Stimulated activated CD4-positive, alpha-beta T cell treated with anti-CD3 and anti-CD28 coated beads, Interleukin-4, amount 100 ng/mL, for 1 hour (primary cell): ENCODE measurements at regions not wholly inside any gene's neighbourhood (a gene's known extent, or its start where the extent isn't known, plus 50 kb on each side); places are given as distances from the start of the nearest gene placed in this dataset.
"Not testable (repeated sequence)": the region's sequence is repeated elsewhere in the genome, so short reads cannot be mapped to it uniquely, and the experiment has no call there.

Experiments used
- DNase-seq: peaks from one replicate; pipeline ENCODE4 v3.0.0-alpha.2; 2020

- peak; percentile 10 for DNase-seq
These were observed 66.3 kb downstream of the FAM72C start for GRCh38 chr1:143905214-143906179.

- not testable (repeated sequence) for DNase-seq
These were observed 67.2 kb downstream of the FAM72C start for GRCh38 chr1:143904622-143904979.

- not testable (repeated sequence) for DNase-seq
These were observed 67.7 kb downstream of the FAM72C start for GRCh38 chr1:143903899-143904621.

GRCh38 chr1:143896377-143896776 is 75.4 kb downstream of the FAM72C start:
- not testable (repeated sequence) for DNase-seq

GRCh38 chr1:143884932-143885574 is 86.7 kb downstream of the FAM72C start:
- peak; percentile 66 for DNase-seq

GRCh38 chr1:143884532-143884931 is 87.3 kb downstream of the FAM72C start:
- DNase-seq = peak; percentile 49

GRCh38 chr1:143879757-143880536 is 91.8 kb downstream of the FAM72C start:
- not testable (repeated sequence) for DNase-seq

- not testable (repeated sequence) for DNase-seq
These were observed 95.8 kb downstream of the FAM72C start for GRCh38 chr1:143875947-143876346.

GRCh38 chr1:143874625-143875024 is 97.2 kb downstream of the FAM72C start:
- not testable (repeated sequence) for DNase-seq

- DNase-seq = not testable (repeated sequence)
These were observed 98.1 kb downstream of the FAM72C start for GRCh38 chr1:143873650-143874049.

GRCh38 chr1:143870388-143870787 is 101.4 kb downstream of the FAM72C start:
- not testable (repeated sequence) for DNase-seq

- not testable (repeated sequence) for DNase-seq
These were observed 104.1 kb downstream of the FAM72C start for GRCh38 chr1:143867590-143868220.

- DNase-seq = not testable (repeated sequence)
These were observed 107.8 kb downstream of the FAM72C start for GRCh38 chr1:143863901-143864520.

GRCh38 chr1:143862722-143863121 is 109.1 kb downstream of the FAM72C start:
- not testable (repeated sequence) for DNase-seq

- DNase-seq = not testable (repeated sequence)
These were observed 110.5 kb downstream of the FAM72C start for GRCh38 chr1:143861306-143861705.

- DNase-seq = not testable (repeated sequence)
These were observed 115.9 kb downstream of the FAM72C start for GRCh38 chr1:143855867-143856266.

- DNase-seq = not testable (repeated sequence)
These were observed 117.7 kb downstream of the FAM72C start for GRCh38 chr1:143854069-143854468.

GRCh38 chr1:143850637-143851036 is 121.1 kb downstream of the FAM72C start:
- DNase-seq = not testable (repeated sequence)

GRCh38 chr1:143848859-143849258 is 122.9 kb downstream of the FAM72C start:
- not testable (repeated sequence) for DNase-seq

- not testable (repeated sequence) for DNase-seq
These were observed 126.6 kb downstream of the FAM72C start for GRCh38 chr1:143845193-143845592.

GRCh38 chr1:143842058-143842457 is 129.7 kb downstream of the FAM72C start:
- not testable (repeated sequence) for DNase-seq
